Transverse colon (tissue), 4 donors: ENCODE measurements at regions not wholly inside any gene's neighbourhood (a gene's known extent, or its start where the extent isn't known, plus 50 kb on each side); places are given as distances from the start of the nearest gene placed in this dataset.

Source experiments
- DNase-seq: peaks from one replicate; pipeline ENCODE4 v3.0.0-alpha.2; 2019
- H3K27ac ChIP-seq, 4 donors: fragments of 200-600 bp; sonication (generic); 2 replicates each; pipeline ENCODE4 v1.5.1; 2016 to 2018; ENCODE audit warnings: inconsistent platforms in 4 of 4
- H3K27me3 ChIP-seq: fragments of 200-600 bp; sonication (generic); 2 replicates; pipeline ENCODE4 v1.5.1; 2017; ENCODE audit warnings: inconsistent platforms
- H3K36me3 ChIP-seq, 4 donors: fragments of 200-600 bp; sonication (generic); 2 replicates each; pipeline ENCODE4 v1.5.1; 2017 to 2019; ENCODE audit warnings: inconsistent platforms in 4 of 4
- H3K4me1 ChIP-seq, 4 donors: fragments of 200-600 bp; sonication (generic); 2 replicates each; pipeline ENCODE4 v1.5.1; 2017 to 2020; ENCODE audit warnings: inconsistent platforms in 4 of 4
- H3K4me3 ChIP-seq, 4 donors: fragments of 200-600 bp; sonication (generic); 1 replicate in 1 of 4; 2 replicates in 3 of 4; pipeline versions ENCODE4 v1.5.1 to v1.6.1; 2017 to 2019; ENCODE audit warnings: inconsistent platforms in 4 of 4
- H3K9me3 ChIP-seq, 2 donors: fragments of 200-600 bp; sonication (generic); 2 replicates each; pipeline ENCODE4 v1.5.1; 2017 to 2019; ENCODE audit warnings: inconsistent platforms in 2 of 2
- EP300 ChIP-seq: sonication (generic); formaldehyde crosslinking; IDR thresholded peaks from one replicate; pipeline ENCODE4 v1.6.1; 2017; ENCODE audit warnings: antibody characterized with exemption, low read depth
- POLR2A ChIP-seq: fragments of 450-650 bp; IDR thresholded peaks from one replicate; pipeline ENCODE4 v1.6.1; 2016; ENCODE audit warnings: antibody characterized with exemption, mild to moderate bottlenecking, moderate library complexity
- POLR2AphosphoS5 ChIP-seq, 3 donors: sonication (generic); formaldehyde crosslinking; IDR thresholded peaks; one replicate each; pipeline ENCODE4 v1.6.1; 2016; ENCODE audit warnings: antibody characterized with exemption in 3 of 3
- WGBS, 2 donors: methylation state at CpG; one replicate each; pipeline ENCODE4 v1.1.5; 2018; ENCODE audit warnings: low coverage in 1 of 2; 5-methylcytosine and 5-hydroxymethylcytosine counted together
- in situ Hi-C, 4 donors: fragments of 200-750 bp; cut with MboI; loops; one replicate each; pipeline versions ENCODE4 v1.15.0 to v1.15.1; 2017; ENCODE audit warnings: low sequenced_read_pairs in 3 of 4, low pct_ligation_motif_present in 1 of 4, low pct_unique_long_range_greater_than_20kb in 1 of 4
- intact Hi-C: fragments of 100-400 bp; cut with DNase I; formaldehyde crosslinking; loops from one replicate; pipeline ENCODE4 v1.15.1; 2023; ENCODE audit warnings: low total_unique reads
- TF ChIP-seq, protein P1 (sequence below), 5 experiments: fragments of 200-600 bp in 3 of 5; fragments of 450-650 bp in 2 of 5; sonication (generic) in 3 of 5; IDR thresholded peaks; 1 replicate in 2 of 5; 2 replicates in 3 of 5; pipeline ENCODE4 v1.5.1; 2016 to 2017; ENCODE audit warnings: antibody characterized with exemption in 5 of 5, inconsistent platforms in 3 of 5, mild to moderate bottlenecking in 2 of 5, moderate library complexity in 1 of 5

DNA sequence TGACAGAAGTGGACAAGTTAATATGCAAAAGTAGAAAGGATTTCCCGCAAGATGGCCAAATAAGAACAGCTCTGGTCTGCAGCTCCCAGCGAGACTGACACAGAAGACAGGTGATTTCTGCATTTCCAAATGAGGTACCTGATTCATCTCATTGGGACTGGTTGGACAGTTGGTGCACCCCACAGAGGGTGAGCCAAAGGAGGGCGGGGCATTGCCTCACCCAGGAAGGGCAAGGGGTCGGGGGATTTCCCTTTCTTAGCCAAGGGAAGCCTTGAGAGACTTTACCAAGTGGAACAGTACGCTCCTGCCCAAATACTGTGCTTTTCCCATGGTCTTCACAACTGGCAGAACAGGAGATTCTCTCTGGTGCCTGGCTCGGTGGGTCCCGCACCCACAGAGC lies 191.3 kb downstream of the ALG10B start:
- Histone ChIP-seq H3K27ac (no peak overlapping the region), H3K4me3 (no peak overlapping the region), H3K4me1 (no peaks in the 10 kb centered on the region), H3K9me3 (no peaks in the 10 kb centered on the region), H3K27me3 (no peaks in the 10 kb centered on the region), H3K36me3 (no peaks in the 10 kb centered on the region)
- 60 to 86% methylated on average over 4 to 7 of the region's 7 CpGs for WGBS, 2 donors
- TF ChIP-seq POLR2AphosphoS5 (IDR thresholded peaks at IDR 0.05) (no peak), EP300 (no peak), POLR2A (no peak)
- TF ChIP-seq, protein P1, sequence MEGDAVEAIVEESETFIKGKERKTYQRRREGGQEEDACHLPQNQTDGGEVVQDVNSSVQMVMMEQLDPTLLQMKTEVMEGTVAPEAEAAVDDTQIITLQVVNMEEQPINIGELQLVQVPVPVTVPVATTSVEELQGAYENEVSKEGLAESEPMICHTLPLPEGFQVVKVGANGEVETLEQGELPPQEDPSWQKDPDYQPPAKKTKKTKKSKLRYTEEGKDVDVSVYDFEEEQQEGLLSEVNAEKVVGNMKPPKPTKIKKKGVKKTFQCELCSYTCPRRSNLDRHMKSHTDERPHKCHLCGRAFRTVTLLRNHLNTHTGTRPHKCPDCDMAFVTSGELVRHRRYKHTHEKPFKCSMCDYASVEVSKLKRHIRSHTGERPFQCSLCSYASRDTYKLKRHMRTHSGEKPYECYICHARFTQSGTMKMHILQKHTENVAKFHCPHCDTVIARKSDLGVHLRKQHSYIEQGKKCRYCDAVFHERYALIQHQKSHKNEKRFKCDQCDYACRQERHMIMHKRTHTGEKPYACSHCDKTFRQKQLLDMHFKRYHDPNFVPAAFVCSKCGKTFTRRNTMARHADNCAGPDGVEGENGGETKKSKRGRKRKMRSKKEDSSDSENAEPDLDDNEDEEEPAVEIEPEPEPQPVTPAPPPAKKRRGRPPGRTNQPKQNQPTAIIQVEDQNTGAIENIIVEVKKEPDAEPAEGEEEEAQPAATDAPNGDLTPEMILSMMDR (IDR thresholded peaks at IDR 0.05), result no peak
- in situ Hi-C loops, result no loop called here
- intact Hi-C loops, result no loop called here
- no peak for DNase-seq

DNA sequence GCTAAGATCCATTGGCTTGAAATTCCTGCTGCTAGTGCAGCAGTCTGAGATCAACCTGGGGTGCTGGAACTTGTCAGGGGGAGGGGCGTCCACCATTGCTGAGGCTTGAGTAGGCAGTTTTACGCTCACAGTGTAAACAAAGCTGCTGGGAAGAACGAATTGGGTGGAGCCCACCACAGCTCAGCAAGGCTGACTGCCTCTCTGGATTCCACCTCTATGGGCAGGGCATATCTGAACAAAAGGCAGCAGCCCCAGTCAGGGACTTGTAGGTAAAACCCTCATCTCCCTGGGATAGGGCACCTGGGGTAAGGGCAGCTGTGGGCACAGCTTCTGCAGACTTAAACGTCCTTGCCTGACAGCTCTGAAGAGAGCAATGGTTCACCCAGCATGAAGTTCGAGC lies 191.7 kb downstream of the ALG10B start:
- in situ Hi-C loops, result no loop called here
- WGBS, 2 donors, result 10 to 33% methylated on average over 3 to 5 of the region's 5 CpGs
- no peak overlapping the region for H3K4me3 ChIP-seq

DNA sequence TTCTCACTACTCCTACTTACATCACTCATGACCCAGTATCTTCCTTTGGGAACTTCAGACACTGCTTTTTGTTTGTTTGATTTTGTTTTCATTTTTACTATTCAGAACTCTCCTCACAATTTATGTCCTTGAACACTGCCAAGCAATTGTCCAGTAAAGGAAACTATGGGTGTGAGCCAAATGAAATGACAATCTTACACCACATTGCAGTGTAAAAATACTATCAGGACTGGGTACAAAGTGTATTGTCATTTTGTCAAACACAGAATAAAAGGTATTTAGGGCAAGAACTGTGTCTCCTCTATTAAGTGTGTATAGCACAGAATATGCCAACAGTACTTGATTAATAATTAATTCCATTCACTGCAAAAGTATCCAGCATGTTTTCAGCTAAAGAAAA lies 199.3 kb downstream of the ALG10B start:
- Histone ChIP-seq H3K36me3 (no peaks in the 10 kb centered on the region), H3K27ac (no peak overlapping the region), H3K27me3 (no peaks in the 10 kb centered on the region), H3K4me1 (peaks cover 0 to 7% (median 0%) of the 10 kb centered on the region in 4 donors), H3K4me3 (no peak overlapping the region), H3K9me3 (no peaks in the 10 kb centered on the region)
- intact Hi-C loops (no loop called here), in situ Hi-C loops (no loop called here)
- DNase-seq, result no peak
- no peak for TF ChIP-seq EP300
- TF ChIP-seq POLR2AphosphoS5 (IDR thresholded peaks at IDR 0.05), result no peak
- TF ChIP-seq, protein P1 (IDR thresholded peaks at IDR 0.05), result no peak
- no peak for TF ChIP-seq POLR2A

More for the DNA sequence above, 191.7 kb downstream of the ALG10B start:
- TF ChIP-seq, protein P1 (IDR thresholded peaks at IDR 0.05), result no peak
- TF ChIP-seq POLR2A, result no peak
- TF ChIP-seq EP300, result no peak
- no peak for TF ChIP-seq POLR2AphosphoS5 (IDR thresholded peaks at IDR 0.05)
- Histone ChIP-seq H3K4me1 (no peaks in the 10 kb centered on the region), H3K27me3 (no peaks in the 10 kb centered on the region), H3K9me3 (no peaks in the 10 kb centered on the region), H3K36me3 (no peaks in the 10 kb centered on the region), H3K27ac (no peak overlapping the region)
- DNase-seq, result no peak
- intact Hi-C loops, result no loop called here

DNA sequence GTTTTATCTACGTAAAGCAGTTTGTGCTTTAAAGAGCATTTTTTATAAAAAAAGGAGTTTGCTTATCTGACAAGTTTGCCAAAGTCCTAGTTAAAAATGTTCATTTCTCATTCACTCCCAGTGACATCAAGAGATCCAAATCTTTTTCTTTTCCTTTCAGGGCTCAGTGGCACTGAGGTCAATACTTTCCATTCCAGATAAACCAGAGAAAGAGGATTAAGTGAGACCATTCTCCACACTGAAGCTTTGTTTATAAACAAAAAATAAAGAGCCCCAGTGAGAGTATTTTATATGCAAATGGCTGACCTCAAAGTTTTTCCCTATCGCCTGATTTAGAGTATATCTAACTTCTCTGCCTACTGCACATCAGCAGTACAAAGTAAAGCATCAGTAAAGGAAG lies 199.8 kb downstream of the ALG10B start:
- no peak overlapping the region for H3K4me3 ChIP-seq
- in situ Hi-C loops, result no loop called here
- H3K27ac ChIP-seq, result no peak overlapping the region
- TF ChIP-seq POLR2A, result no peak
- TF ChIP-seq EP300, result no peak
- no peak for TF ChIP-seq POLR2AphosphoS5 (IDR thresholded peaks at IDR 0.05)
- TF ChIP-seq, protein P1 (IDR thresholded peaks at IDR 0.05), result no peak
- peaks cover 0 to 7% (median 0%) of the 10 kb centered on the region in 4 donors for H3K4me1 ChIP-seq
- intact Hi-C loops, result no loop called here
- WGBS, 2 donors, result 45% methylated on average over 2 of the region's 2 CpGs
- H3K36me3 ChIP-seq, result no peaks in the 10 kb centered on the region
- DNase-seq, result no peak
- no peaks in the 10 kb centered on the region for H3K27me3 ChIP-seq
- H3K9me3 ChIP-seq, result no peaks in the 10 kb centered on the region
